HG02973 (cell line): ENCODE measurements at regions not wholly inside any gene's neighbourhood (a gene's known extent, or its start where the extent isn't known, plus 50 kb on each side); places are given as distances from the start of the nearest gene placed in this dataset.
"Not testable (repeated sequence)": the region's sequence is repeated elsewhere in the genome, so short reads cannot be mapped to it uniquely, and the experiment has no call there.

Source experiments
- ATAC-seq: cut with Tn5 transposase; IDR thresholded peaks from one replicate; pipeline ENCODE4 v1.9.1; 2021; ENCODE audit warnings: moderate library complexity; ENCODE audit not compliant: unreplicated experiment

DNA sequence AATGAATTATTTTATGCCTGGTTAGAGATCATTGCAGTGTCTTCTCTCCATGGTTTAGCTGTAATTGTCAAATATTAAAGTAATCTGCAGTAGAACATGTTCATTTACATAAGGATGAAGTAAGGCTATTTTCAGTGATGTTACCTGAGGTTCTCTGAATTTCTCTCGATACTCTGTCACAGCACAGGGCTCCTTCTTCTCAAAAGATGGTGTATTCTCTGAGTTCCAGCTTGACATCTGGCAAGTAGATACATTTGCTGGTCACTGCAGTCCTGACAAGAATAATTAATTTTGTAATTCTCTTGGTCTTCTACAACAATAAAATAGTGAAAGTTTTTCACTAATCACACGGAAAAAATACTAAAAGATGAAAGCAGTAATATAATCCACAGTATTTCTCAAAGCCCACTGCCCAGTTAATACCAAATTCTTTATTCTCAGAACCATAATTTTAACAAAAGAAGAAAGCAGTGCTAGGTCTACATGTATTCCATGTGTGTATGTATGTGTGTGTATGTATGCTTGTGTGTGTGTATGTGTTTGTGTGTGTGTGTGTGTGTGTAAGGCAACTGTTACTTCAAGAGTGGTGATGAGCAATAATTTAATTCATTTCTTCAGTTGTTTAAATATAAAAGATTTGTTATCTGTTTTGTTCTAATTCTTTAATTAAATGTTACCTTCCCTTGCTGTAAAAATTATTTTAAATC, 1165.5 kb upstream of the SLC39A10 start:
- no peak for ATAC-seq

GRCh38 chr2:194486326-194486725, 1170.7 kb upstream of the SLC39A10 start:
- ATAC-seq: no peak

DNA sequence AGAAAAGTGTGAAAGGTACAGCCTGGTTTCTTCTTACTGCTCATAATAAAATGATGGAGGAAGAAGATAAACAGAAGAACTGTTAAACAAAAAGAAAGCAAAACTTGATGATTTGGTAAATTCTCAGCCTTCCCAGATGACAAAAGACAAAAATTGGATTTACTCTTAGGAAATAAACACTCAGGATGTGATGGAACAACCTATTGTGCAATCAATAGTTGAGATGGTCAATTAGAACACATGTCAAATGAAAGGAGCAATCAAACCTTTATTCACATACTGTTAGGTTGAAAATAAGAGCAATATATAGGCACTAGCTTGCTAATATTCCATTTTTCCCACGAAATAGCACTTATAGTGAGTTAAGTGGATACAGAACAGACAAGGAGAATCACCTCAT, 1174.0 kb upstream of the SLC39A10 start:
- ATAC-seq: no peak

DNA sequence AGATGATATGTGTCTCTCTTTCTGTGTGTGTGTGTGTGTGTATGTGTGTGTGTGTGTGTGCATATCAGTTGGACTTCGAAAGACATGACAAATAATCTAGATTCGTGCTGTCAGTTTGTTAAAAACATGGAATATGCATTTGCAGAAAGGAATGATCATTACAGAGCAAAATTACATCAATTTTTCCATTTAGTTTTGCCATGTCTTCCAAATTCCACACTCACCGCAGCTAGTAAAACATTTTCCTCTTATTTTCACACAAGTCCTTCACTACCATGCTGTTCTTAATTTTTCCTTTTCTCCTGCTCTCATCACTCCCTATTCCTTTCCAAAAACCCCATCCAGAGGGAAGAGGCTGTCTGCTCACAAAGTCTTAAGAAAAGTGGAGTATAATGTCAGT, 1191.4 kb upstream of the SLC39A10 start:
- ATAC-seq: no peak

- no peak for ATAC-seq
These were observed 1191.9 kb upstream of the SLC39A10 start for GRCh38 chr2:194464964-194465638.

DNA sequence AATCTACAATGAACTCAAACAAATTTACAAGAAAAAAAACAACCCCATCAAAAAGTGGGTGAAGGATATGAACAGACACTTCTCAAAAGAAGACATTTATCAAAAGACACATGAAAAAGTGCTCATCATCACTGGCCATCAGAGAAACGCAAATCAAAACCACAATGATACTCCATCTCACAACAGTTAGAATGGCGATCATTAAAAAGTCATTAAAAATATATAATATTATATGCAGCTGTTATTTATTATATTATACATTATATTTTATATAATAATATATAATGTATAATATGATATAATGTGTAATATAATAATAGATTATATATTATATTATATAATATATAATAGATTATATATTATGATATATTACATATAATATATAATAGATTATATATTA, 1194.1 kb upstream of the SLC39A10 start:
- not testable (repeated sequence) for ATAC-seq

GRCh38 chr2:194455358-194455757, 1201.7 kb upstream of the SLC39A10 start:
- no peak for ATAC-seq

- no peak for ATAC-seq
These were observed 1204.5 kb upstream of the SLC39A10 start for GRCh38 chr2:194452504-194452903.

- ATAC-seq: no peak
These were observed 1211.8 kb upstream of the SLC39A10 start for GRCh38 chr2:194445226-194445625.

GRCh38 chr2:194443926-194444325, 1213.1 kb upstream of the SLC39A10 start:
- no peak for ATAC-seq

DNA sequence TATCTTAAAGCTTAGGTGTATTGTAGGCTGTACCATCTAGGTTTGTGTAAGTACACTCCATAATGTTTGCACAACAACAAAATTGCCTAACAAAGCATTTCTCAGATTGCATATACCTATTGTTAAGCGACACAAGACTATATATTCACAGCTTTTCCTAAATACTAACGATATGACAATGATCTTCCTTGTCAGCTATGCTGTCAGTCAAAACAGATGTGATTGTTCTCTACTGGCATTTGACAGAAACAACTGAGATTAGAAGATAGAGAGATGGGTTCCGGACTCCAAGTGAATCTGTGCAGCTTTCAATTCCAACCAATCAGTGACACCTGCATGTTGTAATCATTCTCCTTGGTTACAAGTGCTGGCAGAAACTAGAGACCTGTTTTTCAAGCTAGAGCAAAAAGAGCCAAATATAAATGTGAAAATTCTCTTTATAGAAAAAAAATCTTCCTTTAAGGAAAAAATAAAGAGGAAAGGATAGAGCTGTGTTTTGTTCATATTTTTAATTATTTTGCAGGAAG, 1232.3 kb upstream of the SLC39A10 start:
- ATAC-seq: no peak

- no peak for ATAC-seq
These were observed 1245.8 kb upstream of the SLC39A10 start for GRCh38 chr2:194411221-194411620.

DNA sequence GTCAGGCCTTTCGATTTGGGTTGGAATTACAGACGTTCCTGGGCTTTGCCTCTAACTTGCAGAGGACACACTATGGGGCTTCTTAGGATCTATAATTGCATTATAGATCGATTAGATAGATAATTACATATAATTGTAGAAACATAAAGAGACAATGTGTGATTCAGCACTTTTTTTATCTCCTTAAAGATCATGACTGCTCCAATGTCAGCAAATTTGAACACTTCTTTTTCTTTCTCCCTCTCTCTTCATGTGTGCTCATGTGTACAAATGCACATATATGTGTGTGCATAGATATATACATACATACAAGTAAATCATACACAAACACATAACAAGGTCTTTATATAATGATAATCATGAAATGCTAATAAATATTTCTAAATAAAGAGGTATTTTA, 1261.2 kb upstream of the SLC39A10 start:
- no peak for ATAC-seq

GRCh38 chr2:194385376-194385775, 1271.7 kb upstream of the SLC39A10 start:
- ATAC-seq: no peak

- no peak for ATAC-seq
These were observed 1273.6 kb upstream of the SLC39A10 start for GRCh38 chr2:194383401-194383800.

DNA sequence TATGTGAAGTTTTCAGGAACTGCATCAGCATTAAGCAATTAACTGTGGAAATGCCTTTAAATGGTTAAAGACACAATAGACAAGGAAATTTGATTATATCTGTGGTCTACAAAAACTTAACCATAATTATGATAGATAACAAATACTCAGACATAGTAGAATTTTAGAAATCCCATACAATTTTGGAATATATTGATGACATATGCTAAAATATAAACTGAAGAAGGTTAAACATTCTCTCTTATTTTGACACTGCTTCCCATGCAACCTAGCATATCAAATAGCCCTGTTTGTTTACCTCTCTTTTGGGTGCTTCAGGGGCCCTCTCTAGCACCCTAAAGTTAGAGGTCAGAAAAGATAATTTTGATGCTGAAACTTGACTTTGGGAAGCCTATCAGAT, 1274.8 kb upstream of the SLC39A10 start:
- ATAC-seq: no peak

GRCh38 chr2:194380011-194380410, 1277.0 kb upstream of the SLC39A10 start:
- no peak for ATAC-seq

DNA sequence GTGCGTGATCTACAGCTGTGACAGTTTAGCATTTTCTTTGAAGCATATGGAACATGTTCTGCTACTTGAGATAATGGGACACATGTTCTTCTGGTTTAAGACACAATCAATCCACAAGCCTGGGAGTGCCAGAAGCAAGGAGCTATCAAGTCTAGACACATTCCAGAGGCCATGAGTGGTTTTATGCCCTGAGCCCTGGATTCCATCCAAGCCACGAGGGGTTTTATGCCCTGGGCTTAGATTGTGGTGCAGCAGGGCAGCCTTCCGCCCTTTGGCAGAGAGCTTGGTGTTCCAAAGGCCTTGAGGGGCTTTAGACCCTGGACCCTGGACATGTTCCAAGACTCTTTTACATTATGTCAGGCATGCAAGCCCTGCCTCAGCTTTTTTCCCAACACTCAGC, 1289.6 kb upstream of the SLC39A10 start:
- not testable (repeated sequence) for ATAC-seq

DNA sequence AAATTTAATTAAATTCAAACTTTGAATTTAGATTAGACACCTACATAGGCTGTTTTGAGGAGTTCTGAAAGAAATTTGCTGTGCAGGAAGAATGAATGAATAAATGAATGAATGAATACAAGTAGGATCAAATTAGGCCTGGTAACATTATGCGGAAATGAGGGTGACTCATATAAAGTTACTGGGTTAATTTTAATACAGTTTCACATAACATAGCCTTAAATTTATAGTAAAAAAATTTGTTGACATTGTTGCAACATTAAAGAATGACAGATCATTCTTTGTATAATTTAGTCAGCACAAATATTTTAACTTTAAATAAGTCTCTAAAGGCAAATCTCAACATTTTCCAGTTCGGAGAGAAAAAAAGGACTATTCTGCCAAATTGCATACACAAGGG, 1293.1 kb upstream of the SLC39A10 start:
- no peak for ATAC-seq

DNA sequence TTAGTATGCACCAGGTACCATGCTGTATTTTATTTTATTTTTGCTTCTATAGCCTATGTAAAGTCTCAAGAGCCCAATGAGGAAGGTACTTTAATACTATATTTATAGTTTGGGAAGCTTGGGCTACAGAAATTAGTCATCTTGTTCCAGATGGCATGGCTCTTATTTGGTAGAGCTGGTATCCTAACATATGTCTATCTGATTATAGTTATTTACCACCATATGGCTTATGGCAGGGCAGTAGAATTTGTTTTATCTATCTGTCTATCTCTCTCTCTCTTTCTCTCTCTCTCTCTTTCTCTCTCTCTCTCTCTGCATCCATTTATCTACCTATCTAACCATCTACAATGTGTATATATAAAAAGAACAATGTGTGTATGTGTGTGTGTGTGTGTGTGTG, 1293.7 kb upstream of the SLC39A10 start:
- no peak for ATAC-seq

DNA sequence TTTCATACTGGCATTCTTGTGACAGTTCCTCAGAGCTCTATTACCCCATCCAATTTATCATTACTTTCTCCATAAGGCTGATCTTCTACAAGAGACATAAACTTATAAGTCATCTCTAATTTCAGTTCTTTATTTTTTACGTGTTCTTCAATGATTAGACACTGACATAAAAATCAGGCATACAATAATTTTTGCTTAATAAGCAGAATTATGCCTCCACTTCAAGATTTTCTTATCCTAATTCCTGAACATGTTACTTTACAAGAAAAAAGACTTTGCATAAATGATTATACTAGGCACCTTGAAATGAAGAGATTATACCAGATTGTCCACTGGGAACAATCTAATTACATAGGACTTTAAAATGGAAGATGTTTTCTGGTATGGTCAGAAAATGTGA, 1304.5 kb upstream of the SLC39A10 start:
- no peak for ATAC-seq

- no peak for ATAC-seq
These were observed 1310.8 kb upstream of the SLC39A10 start for GRCh38 chr2:194346193-194346592.
